K562 (cell line): ENCODE measurements at regions not wholly inside any gene's neighbourhood (a gene's known extent, or its start where the extent isn't known, plus 50 kb on each side); places are given as distances from the start of the nearest gene placed in this dataset.
A peak's percentile ranks its signal among the peaks of the same experiment; 100 is the strongest.

Source experiments
- ATAC-seq: fragments of 200-7000 bp; cut with Tn5 transposase; 3 replicates; pipeline ENCODE4 v1.9.1; 2020; ENCODE audit warnings: moderate library complexity
- BruUV-seq: library from RNA; stranded (reverse); fragments of 400-500 nt; replicated peaks from 2 replicates; lab custom pipeline; 2021; lab: Mats Ljungman, UMichigan
- CTCF ChIA-PET: fragments of 300-600 bp; formaldehyde crosslinking; extraction: SDS; loops from one replicate; lab custom pipeline; 2021; ENCODE audit warnings: low intra/inter-chr PET ratio; lab: Yijun Ruan, JAX
- POLR2A ChIA-PET: fragments of 300-600, 350-650 bp; sonication (Branson Sonifier 250); formaldehyde crosslinking; extraction: SDS; loops from one replicate; lab custom pipeline; 2021; ENCODE audit warnings: antibody characterized with exemption, inconsistent platforms; lab: Yijun Ruan, JAX
- DNase-seq, 4 experiments: peaks; one replicate each; pipeline versions ENCODE4 v3.0.0 to v3.0.0-alpha.2; 2011 to 2018; ENCODE audit warnings: low spot score in 3 of 4, mixed read lengths in 3 of 4; ENCODE audit errors: extremely low read depth in 1 of 4
- FAIRE-seq: peaks from 2 replicates; lab custom pipeline; 2011; peaks lifted over from hg19 to GRCh38; lab: Jason Lieb, UNC
- H2AFZ ChIP-seq: 2 replicates; pipeline ENCODE4 v1.6.0; 2011; ENCODE audit warnings: low read depth, low read length, control low read depth, inconsistent platforms
- H3K27ac ChIP-seq: fragments of 200-600 bp; 3 replicates; pipeline ENCODE4 v1.8.0; 2011; ENCODE audit warnings: low read depth, mild to moderate bottlenecking, control low read depth, inconsistent platforms, low read length, moderate library complexity, mixed read lengths; ENCODE audit errors: extremely low read depth
- H3K27me3 ChIP-seq, 2 experiments: fragments of 300-600 bp in 1 of 2; 2 replicates in 1 of 2; 3 replicates in 1 of 2; pipeline versions ENCODE4 v1.6.0 to v1.8.0; 2011; ENCODE audit warnings: inconsistent platforms in 2 of 2, low read length in 2 of 2, mild to moderate bottlenecking in 1 of 2, mixed read lengths in 1 of 2, moderate library complexity in 1 of 2; ENCODE audit not compliant: control insufficient read depth in 2 of 2, insufficient read depth in 2 of 2
- H3K36me3 ChIP-seq: fragments of 300-600 bp; 3 replicates; pipeline ENCODE4 v1.8.0; 2011; ENCODE audit warnings: mild to moderate bottlenecking, low read length, inconsistent platforms; ENCODE audit not compliant: control insufficient read depth, insufficient read depth
- H3K4me1 ChIP-seq, 2 experiments: fragments of 200-600 bp in 1 of 2; replicated peaks in 1 of 2; 2 replicates in 1 of 2; 3 replicates in 1 of 2; pipeline versions ENCODE4 v1.5.1 to v1.8.0; 2011; ENCODE audit warnings: inconsistent platforms in 2 of 2, low read length in 2 of 2, mild to moderate bottlenecking in 1 of 2, mixed read lengths in 1 of 2, moderate library complexity in 1 of 2; ENCODE audit not compliant: control insufficient read depth in 2 of 2, insufficient read depth in 2 of 2
- H3K4me2 ChIP-seq: 2 replicates; pipeline ENCODE4 v1.6.1; 2011; ENCODE audit warnings: low read length, control low read depth, inconsistent platforms, mixed read lengths; ENCODE audit not compliant: insufficient read depth
- H3K4me3 ChIP-seq: fragments of 200-600 bp; sonication (generic), shearing (Covaris generic); 2 replicates; pipeline ENCODE4 v1.5.1; 2016; ENCODE audit warnings: control low read depth, inconsistent platforms
- H3K79me2 ChIP-seq: fragments of 200-600 bp; 3 replicates; pipeline ENCODE4 v1.8.0; 2011; ENCODE audit warnings: low read length, inconsistent platforms; ENCODE audit not compliant: control insufficient read depth, insufficient read depth
- H3K9ac ChIP-seq, 2 experiments: 2 replicates each; pipeline versions ENCODE4 v1.6.0 to v1.6.1; 2011; ENCODE audit warnings: low read depth in 2 of 2, low read length in 2 of 2, control low read depth in 1 of 2, inconsistent platforms in 1 of 2, mild to moderate bottlenecking in 1 of 2, mixed read lengths in 1 of 2; ENCODE audit not compliant: insufficient read depth in 1 of 2
- H3K9me1 ChIP-seq: one replicate; pipeline ENCODE4 v1.6.0; 2011; ENCODE audit warnings: inconsistent platforms, mild to moderate bottlenecking, low read length, moderate library complexity; ENCODE audit not compliant: control insufficient read depth, insufficient read depth
- H3K9me3 ChIP-seq: replicated peaks from 2 replicates; pipeline ENCODE4 v1.5.1; 2011; ENCODE audit warnings: low read depth, low read length, inconsistent platforms; ENCODE audit not compliant: control insufficient read depth, insufficient read depth
- H4K20me1 ChIP-seq: replicated peaks from 2 replicates; pipeline ENCODE4 v1.6.1; 2011; ENCODE audit warnings: low read length, inconsistent platforms, mixed read lengths; ENCODE audit not compliant: control insufficient read depth, insufficient read depth
- HOXB6 ChIP-seq: fragments of 250-450 bp; sonication (Bioruptor Pico); IDR thresholded peaks from 2 replicates; pipeline ENCODE4 v1.5.1; 2022; ENCODE audit warnings: mild to moderate bottlenecking, borderline replicate concordance
- RBM25 ChIP-seq: fragments of 200-400 bp; formaldehyde crosslinking; IDR thresholded peaks from 2 replicates; pipeline ENCODE4 v1.6.1; 2018; ENCODE audit warnings: low read length, low read depth, moderate library complexity; ENCODE audit not compliant: severe bottlenecking
- TCFL5 ChIP-seq: fragments of 250-450 bp; sonication (Bioruptor Pico); conservative IDR thresholded peaks from 2 replicates; pipeline ENCODE4 v1.6.1; 2021; ENCODE audit warnings: mild to moderate bottlenecking, moderate library complexity, matching md5 sums
- WGBS: fragments of 100-300 bp; shearing (Covaris generic); methylation state at CpG from one replicate; pipeline ENCODE4 v1.1.6; 2016; ENCODE audit warnings: low coverage, mixed read lengths; ENCODE audit not compliant: insufficient coverage; ENCODE audit errors: missing lambda C conversion rate; 5-methylcytosine and 5-hydroxymethylcytosine counted together
- in situ Hi-C: fragments of 300-500 bp; cut with MboI; formaldehyde crosslinking; loops from 4 replicates; pipeline ENCODE4 v1.15.0; 2018; ENCODE audit warnings: inconsistent platforms, mixed read lengths
- intact Hi-C: fragments of 100-400 bp; cut with micrococcal nuclease; formaldehyde crosslinking; loops from 2 replicates; pipeline ENCODE4 v1.14.2; 2022

GRCh38 chr14:96944297-96944696, 147.1 kb downstream of the VRK1 start:
- Histone ChIP-seq H3K9ac (0 out of 4 replicates have a peak overlapping the region, but pooled peaks of 1 of the 2 experiments have one; percentile 43), H3K4me1 (peaks cover 0 to 4% of the 10 kb centered on the region in 2 experiments; a peak in 1 of 5 replicates), H3K4me2 (no peak overlapping the region), H3K9me1 (no peaks in the 10 kb centered on the region), H3K36me3 (no peaks in the 10 kb centered on the region), H3K9me3 (no peaks in the 10 kb centered on the region), H2AFZ (no peak overlapping the region), H3K27me3 (no peaks in the 10 kb centered on the region), H3K27ac (no peak overlapping the region), H3K79me2 (no peaks in the 10 kb centered on the region), H4K20me1 (peaks cover 5% of the 10 kb centered on the region; the same call in 1 of the 2 replicates), H3K4me3 (no peak overlapping the region)
- FAIRE-seq, result no peak
- 18% methylated on average over 6 of the region's 6 CpGs for WGBS
- intact Hi-C loops, result no loop called here
- in situ Hi-C loops, result no loop called here
- POLR2A ChIA-PET, result interaction anchor here (1.0 kb wide), 1 partner anchor 27 kb away, joined by 3 read pairs; no protein-coding TSS in a partner anchor
- no peak for DNase-seq
- ATAC-seq, result peak; percentile 45; the same call in 2 of the 3 replicates
- BruUV-seq, result no TSS peak
- TF ChIP-seq HOXB6 (CRISPR knock-in tag), result no peak
- CTCF ChIA-PET, result no interaction called here

- Histone ChIP-seq H3K9ac (no peak overlapping the region), H3K27me3 (no peaks in the 10 kb centered on the region), H3K4me1 (peaks cover 0 to 4% of the 10 kb centered on the region in 2 experiments; a peak in 1 of 5 replicates), H3K9me1 (no peaks in the 10 kb centered on the region), H3K9me3 (no peaks in the 10 kb centered on the region), H3K27ac (no peak overlapping the region), H2AFZ (no peak overlapping the region), H4K20me1 (peaks cover 1% of the 10 kb centered on the region; the same call in 1 of the 2 replicates), H3K4me3 (no peak overlapping the region)
- in situ Hi-C loops (no loop called here), intact Hi-C loops (no loop called here)
- no peak for FAIRE-seq
- WGBS, result 53% methylated on average over 7 of the region's 7 CpGs
- DNase-seq, result no peak
- POLR2A ChIA-PET, result no interaction called here
- no peak for ATAC-seq
- CTCF ChIA-PET, result no interaction called here
- TF ChIP-seq RBM25, result peak; percentile 63
- TF ChIP-seq TCFL5 (CRISPR knock-in tag), result no peak
- TF ChIP-seq, all 486 proteins: peak for 1
- H3K79me2 ChIP-seq, result no peaks in the 10 kb centered on the region
- no peaks in the 10 kb centered on the region for H3K36me3 ChIP-seq
- no TSS peak for BruUV-seq
- H3K4me2 ChIP-seq, result no peak overlapping the region
Observed at GRCh38 chr14:96945721-96946120, 148.5 kb downstream of the VRK1 start.
